K562 (cell line): ENCODE measurements at regions not wholly inside any gene's neighbourhood (a gene's known extent, or its start where the extent isn't known, plus 50 kb on each side); places are given as distances from the start of the nearest gene placed in this dataset.

Experiments
- CCAR2 ChIP-seq: fragments of 200-400 bp; formaldehyde crosslinking; IDR thresholded peaks from 2 replicates; pipeline ENCODE4 v1.6.1; 2017; ENCODE audit warnings: mild to moderate bottlenecking, low read depth, low read length
- GTF2F1 ChIP-seq: IDR thresholded peaks from 2 replicates; pipeline ENCODE4 v1.6.1; 2011; ENCODE audit warnings: low read depth, low read length, improper control_type of control experiment
- PTBP1 ChIP-seq: fragments of 200-400 bp; formaldehyde crosslinking; IDR thresholded peaks from 2 replicates; pipeline ENCODE4 v1.6.1; 2017; ENCODE audit warnings: low read depth, low read length

DNA sequence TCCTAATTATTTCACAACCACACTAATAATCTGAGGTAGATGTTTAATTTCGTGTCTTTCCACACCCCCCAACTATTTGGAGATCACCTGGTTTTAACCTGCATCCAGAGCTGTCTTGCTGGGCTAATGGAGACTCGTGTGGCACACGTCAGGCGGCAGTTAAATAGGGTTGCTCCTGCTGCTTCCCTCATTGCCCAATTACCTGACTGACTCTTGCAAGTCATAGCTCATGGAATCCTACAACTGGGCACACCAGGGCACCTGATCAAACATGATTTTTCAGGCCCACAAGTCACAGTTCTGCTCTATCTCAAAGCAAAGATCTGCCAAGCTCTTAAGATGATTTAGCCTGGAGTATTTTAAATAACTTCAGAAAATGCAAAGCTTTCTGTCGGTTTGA lies 1430.4 kb upstream of the ACVR2A start:
- TF ChIP-seq CCAR2 = no peak
- no peak for TF ChIP-seq PTBP1
- no peak for TF ChIP-seq GTF2F1
